Glutamatergic neuron (in vitro differentiated cells): ENCODE measurements at regions not wholly inside any gene's neighbourhood (a gene's known extent, or its start where the extent isn't known, plus 50 kb on each side); places are given as distances from the start of the nearest gene placed in this dataset.
"Not testable (repeated sequence)": the region's sequence is repeated elsewhere in the genome, so short reads cannot be mapped to it uniquely, and the experiment has no call there.

ENCODE experiments used
- DNase-seq: peaks from one replicate; pipeline ENCODE4 v3.0.0; 2022
- H3K27ac Mint-ChIP-seq: one replicate; pipeline ENCODE4 v1.8.0; 2020; ENCODE audit warnings: mild to moderate bottlenecking, mixed read lengths, inconsistent platforms; ENCODE audit not compliant: unreplicated experiment
- H3K27me3 Mint-ChIP-seq: one replicate; pipeline ENCODE4 v1.8.0; 2020; ENCODE audit warnings: mild to moderate bottlenecking, moderate library complexity, mixed read lengths, inconsistent platforms; ENCODE audit not compliant: unreplicated experiment
- H3K36me3 Mint-ChIP-seq: one replicate; pipeline ENCODE4 v1.8.0; 2020; ENCODE audit warnings: mild to moderate bottlenecking, mixed read lengths, inconsistent platforms; ENCODE audit not compliant: unreplicated experiment
- H3K4me1 Mint-ChIP-seq: one replicate; pipeline ENCODE4 v1.8.0; 2020; ENCODE audit warnings: mild to moderate bottlenecking, low read depth, mixed read lengths, inconsistent platforms; ENCODE audit not compliant: unreplicated experiment
- H3K4me3 Mint-ChIP-seq: one replicate; pipeline ENCODE4 v1.8.0; 2020; ENCODE audit warnings: mild to moderate bottlenecking, mixed read lengths, inconsistent platforms; ENCODE audit not compliant: unreplicated experiment
- H3K9me3 Mint-ChIP-seq: one replicate; pipeline ENCODE4 v1.8.0; 2020; ENCODE audit warnings: mild to moderate bottlenecking, moderate library complexity, mixed read lengths, inconsistent platforms; ENCODE audit not compliant: unreplicated experiment
- TF ChIP-seq, protein P1 (sequence below): fragments of 200-600 bp; sonication (generic); IDR thresholded peaks from one replicate; pipeline ENCODE4 v1.5.0; 2021; ENCODE audit not compliant: partially characterized antibody, unreplicated experiment

DNA sequence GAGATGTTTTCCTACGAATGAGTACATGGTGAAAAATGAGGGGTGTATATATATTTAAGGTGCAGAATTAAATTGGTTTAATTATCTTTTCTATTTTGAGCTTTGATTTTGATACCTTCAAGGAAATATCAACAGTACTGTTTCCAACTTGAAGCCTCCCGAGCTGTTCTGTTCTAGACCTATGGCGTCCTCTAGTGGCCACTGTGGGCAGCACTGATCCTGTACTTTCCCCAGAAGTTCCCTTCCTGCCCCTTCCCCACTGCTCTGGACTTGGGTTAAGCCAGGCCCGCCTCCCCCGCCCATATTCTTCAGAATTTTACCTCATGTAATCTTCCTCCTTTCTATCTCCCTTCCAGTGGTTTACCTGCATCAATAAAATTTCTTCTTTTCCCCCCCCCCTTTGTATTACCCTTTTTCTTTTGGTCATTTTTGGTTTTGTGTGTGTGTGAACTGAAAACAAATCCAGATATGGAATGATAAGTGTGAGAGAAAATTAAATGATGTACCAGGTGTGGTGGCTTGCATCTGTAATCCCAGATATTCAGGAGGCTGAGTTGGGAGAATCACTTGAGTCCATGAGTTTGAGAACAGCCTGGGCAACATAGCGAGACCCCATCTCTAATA, 1643.5 kb downstream of the TP53TG3F start:
- Mint-ChIP-seq H3K36me3 (peaks cover 3% of the 10 kb centered on the region), H3K27ac (no peak overlapping the region), H3K9me3 (peaks cover 3% of the 10 kb centered on the region), H3K4me1 (no peaks in the 10 kb centered on the region), H3K4me3 (no peak overlapping the region), H3K27me3 (no peaks in the 10 kb centered on the region)
- DNase-seq = no peak
- TF ChIP-seq, protein P1, sequence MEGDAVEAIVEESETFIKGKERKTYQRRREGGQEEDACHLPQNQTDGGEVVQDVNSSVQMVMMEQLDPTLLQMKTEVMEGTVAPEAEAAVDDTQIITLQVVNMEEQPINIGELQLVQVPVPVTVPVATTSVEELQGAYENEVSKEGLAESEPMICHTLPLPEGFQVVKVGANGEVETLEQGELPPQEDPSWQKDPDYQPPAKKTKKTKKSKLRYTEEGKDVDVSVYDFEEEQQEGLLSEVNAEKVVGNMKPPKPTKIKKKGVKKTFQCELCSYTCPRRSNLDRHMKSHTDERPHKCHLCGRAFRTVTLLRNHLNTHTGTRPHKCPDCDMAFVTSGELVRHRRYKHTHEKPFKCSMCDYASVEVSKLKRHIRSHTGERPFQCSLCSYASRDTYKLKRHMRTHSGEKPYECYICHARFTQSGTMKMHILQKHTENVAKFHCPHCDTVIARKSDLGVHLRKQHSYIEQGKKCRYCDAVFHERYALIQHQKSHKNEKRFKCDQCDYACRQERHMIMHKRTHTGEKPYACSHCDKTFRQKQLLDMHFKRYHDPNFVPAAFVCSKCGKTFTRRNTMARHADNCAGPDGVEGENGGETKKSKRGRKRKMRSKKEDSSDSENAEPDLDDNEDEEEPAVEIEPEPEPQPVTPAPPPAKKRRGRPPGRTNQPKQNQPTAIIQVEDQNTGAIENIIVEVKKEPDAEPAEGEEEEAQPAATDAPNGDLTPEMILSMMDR = no peak

DNA sequence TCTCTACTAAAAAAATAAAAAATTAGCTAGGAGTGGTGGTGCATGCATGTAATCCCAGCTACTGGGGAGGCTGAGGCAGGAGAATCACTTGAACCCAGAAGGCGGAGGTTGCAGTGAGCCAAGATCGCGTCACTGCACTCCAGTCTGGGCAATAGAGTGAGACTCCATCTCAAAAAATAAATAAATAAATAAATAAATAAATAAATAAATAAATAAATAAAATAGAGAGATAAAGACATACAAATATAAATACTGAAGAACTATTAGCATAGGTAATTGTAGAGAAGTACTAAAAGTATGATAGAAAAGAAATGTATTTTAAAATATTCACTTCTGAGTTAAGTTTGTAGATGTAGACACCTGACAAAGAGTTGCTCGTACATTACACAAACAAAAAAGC, 1652.4 kb downstream of the TP53TG3F start:
- H3K36me3 Mint-ChIP-seq, H3K27me3 Mint-ChIP-seq, H3K27ac Mint-ChIP-seq, H3K9me3 Mint-ChIP-seq, H3K4me1 Mint-ChIP-seq, DNase-seq, H3K4me3 Mint-ChIP-seq: not testable (repeated sequence)

DNA sequence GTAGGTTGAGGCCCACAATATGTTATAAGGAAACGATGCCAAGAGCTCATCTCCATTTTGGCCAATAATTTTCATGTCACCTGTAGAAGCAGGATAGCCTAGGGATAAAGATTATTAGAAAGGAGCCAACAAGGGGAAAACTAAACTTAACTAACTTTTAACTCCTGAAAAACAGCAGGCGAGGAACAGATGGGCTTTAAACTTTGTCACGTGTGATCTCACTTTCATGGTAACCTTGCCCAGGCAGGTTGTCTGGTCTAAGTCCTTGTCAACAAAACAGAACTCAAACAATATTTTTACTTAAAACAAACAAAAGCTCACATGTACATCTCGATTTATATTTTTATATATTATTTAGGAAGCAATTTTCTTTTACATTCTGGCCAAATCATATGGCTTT, 1672.0 kb downstream of the TP53TG3F start:
- no peak for DNase-seq
- Mint-ChIP-seq H3K36me3 (no peaks in the 10 kb centered on the region), H3K9me3 (peaks cover 12% of the 10 kb centered on the region), H3K27me3 (no peaks in the 10 kb centered on the region), H3K4me3 (no peak overlapping the region), H3K4me1 (no peaks in the 10 kb centered on the region), H3K27ac (no peak overlapping the region)
- TF ChIP-seq, protein P1 = no peak

DNA sequence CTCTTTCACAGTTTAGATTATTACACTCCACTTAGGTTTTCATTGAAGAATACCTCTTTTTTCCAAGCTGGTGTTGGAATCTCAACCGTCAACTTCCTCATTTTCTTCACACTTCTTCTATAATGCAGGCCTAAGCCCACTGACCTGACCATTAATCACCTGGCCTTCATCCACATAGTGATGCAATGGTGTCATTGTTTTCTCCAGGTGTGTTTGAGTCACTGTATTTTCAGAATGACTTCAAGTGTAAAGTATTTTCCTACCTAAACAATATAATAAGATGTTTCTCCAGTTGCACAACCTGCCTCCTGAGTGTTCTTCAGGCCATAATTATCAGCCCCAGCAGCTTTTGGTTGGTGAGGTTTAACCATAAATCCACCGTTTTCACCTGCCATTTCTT, 1675.1 kb downstream of the TP53TG3F start:
- no peaks in the 10 kb centered on the region for H3K36me3 Mint-ChIP-seq
- DNase-seq = no peak
- no peak overlapping the region for H3K4me3 Mint-ChIP-seq
- no peaks in the 10 kb centered on the region for H3K4me1 Mint-ChIP-seq
- peaks cover 12% of the 10 kb centered on the region for H3K9me3 Mint-ChIP-seq
- no peak overlapping the region for H3K27ac Mint-ChIP-seq
- TF ChIP-seq, protein P1 = no peak
- no peaks in the 10 kb centered on the region for H3K27me3 Mint-ChIP-seq

DNA sequence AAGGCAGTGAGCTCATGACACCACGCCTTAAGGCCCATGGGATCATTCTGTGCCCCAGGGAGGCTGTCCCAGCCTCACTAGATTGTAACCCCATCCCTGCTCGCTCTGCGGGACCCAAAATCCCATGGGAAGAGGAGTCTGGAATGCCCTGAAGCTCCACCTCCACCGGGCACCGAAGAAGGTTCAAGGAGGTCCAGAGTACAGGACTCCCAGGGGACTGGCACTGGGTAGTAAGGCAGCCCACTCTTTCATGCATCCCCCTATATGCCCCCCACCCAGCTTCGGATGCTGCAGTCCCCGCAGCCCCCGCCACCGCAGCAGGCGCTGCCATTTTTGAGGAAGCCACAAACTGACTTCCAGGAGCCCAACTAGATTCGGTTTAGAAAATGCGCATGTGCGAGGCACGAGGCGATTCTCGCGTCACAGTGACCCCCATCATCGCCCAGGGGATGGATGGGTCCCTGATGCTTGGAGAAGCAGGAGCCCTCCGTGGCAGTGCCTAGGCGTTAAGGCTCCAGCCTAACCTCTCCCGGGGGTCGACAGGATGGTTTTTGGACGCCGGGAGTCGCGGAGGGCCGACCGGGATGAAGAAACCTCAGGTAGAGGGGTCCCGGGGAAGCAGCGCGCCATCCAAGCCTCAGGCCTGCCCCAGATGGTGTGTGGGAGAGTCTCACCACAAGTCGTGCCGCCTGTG, 1681.0 kb downstream of the TP53TG3F start:
- Mint-ChIP-seq H3K36me3 (peaks cover 8% of the 10 kb centered on the region), H3K4me1 (no peaks in the 10 kb centered on the region), H3K9me3 (peaks cover 39% of the 10 kb centered on the region), H3K4me3 (no peak overlapping the region), H3K27me3 (peaks cover 4% of the 10 kb centered on the region), H3K27ac (no peak overlapping the region)
- no peak for DNase-seq
- TF ChIP-seq, protein P1 = no peak
